HG03442 (cell line): ENCODE measurements at regions not wholly inside any gene's neighbourhood (a gene's known extent, or its start where the extent isn't known, plus 50 kb on each side); places are given as distances from the start of the nearest gene placed in this dataset.
"Not testable (repeated sequence)": the region's sequence is repeated elsewhere in the genome, so short reads cannot be mapped to it uniquely, and the experiment has no call there.

ENCODE experiments used
- ATAC-seq: cut with Tn5 transposase; IDR thresholded peaks from one replicate; pipeline ENCODE4 v1.9.1; 2021; ENCODE audit warnings: mild to moderate bottlenecking, moderate library complexity; ENCODE audit not compliant: unreplicated experiment

- no peak for ATAC-seq
These were observed 689.3 kb downstream of the CENPC start for GRCh38 chr4:66855956-66856355.

GRCh38 chr4:66853845-66854244 is 691.5 kb downstream of the CENPC start:
- no peak for ATAC-seq

- ATAC-seq = no peak
These were observed 692.5 kb downstream of the CENPC start for GRCh38 chr4:66852843-66853242.

GRCh38 chr4:66849596-66849995 is 695.7 kb downstream of the CENPC start:
- no peak for ATAC-seq

GRCh38 chr4:66842724-66843088 is 702.6 kb downstream of the CENPC start:
- ATAC-seq = no peak

GRCh38 chr4:66842026-66842723 is 703.1 kb downstream of the CENPC start:
- no peak for ATAC-seq

GRCh38 chr4:66840178-66840577 is 705.1 kb downstream of the CENPC start:
- ATAC-seq = no peak

GRCh38 chr4:66837279-66837922 is 707.9 kb downstream of the CENPC start:
- no peak for ATAC-seq

- no peak for ATAC-seq
These were observed 716.0 kb downstream of the CENPC start for GRCh38 chr4:66829310-66829709.

GRCh38 chr4:66820681-66821080 is 724.6 kb downstream of the CENPC start:
- no peak for ATAC-seq

- no peak for ATAC-seq
These were observed 731.0 kb downstream of the CENPC start for GRCh38 chr4:66814277-66814676.

- no peak for ATAC-seq
These were observed 739.7 kb downstream of the CENPC start for GRCh38 chr4:66805582-66805981.

GRCh38 chr4:66804979-66805378 is 740.3 kb downstream of the CENPC start:
- no peak for ATAC-seq

- ATAC-seq = no peak
These were observed 747.7 kb downstream of the CENPC start for GRCh38 chr4:66797608-66798007.

GRCh38 chr4:66795724-66796123 is 749.6 kb downstream of the CENPC start:
- no peak for ATAC-seq

GRCh38 chr4:66794390-66795034 is 750.8 kb downstream of the CENPC start:
- no peak for ATAC-seq

- ATAC-seq = no peak
These were observed 753.6 kb downstream of the CENPC start for GRCh38 chr4:66791686-66792085.

GRCh38 chr4:66785479-66785878 is 759.8 kb downstream of the CENPC start:
- ATAC-seq = no peak

GRCh38 chr4:66782751-66783150 is 762.6 kb downstream of the CENPC start:
- not testable (repeated sequence) for ATAC-seq

- no peak for ATAC-seq
These were observed 768.2 kb downstream of the CENPC start for GRCh38 chr4:66777097-66777496.

GRCh38 chr4:66769441-66769840 is 775.9 kb downstream of the CENPC start:
- no peak for ATAC-seq

- no peak for ATAC-seq
These were observed 777.9 kb downstream of the CENPC start for GRCh38 chr4:66767442-66767841.
